GM12878 (cell line): ENCODE measurements at regions not wholly inside any gene's neighbourhood (a gene's known extent, or its start where the extent isn't known, plus 50 kb on each side); places are given as distances from the start of the nearest gene placed in this dataset.

Experiments
- ATAC-seq: fragments of 200-7000 bp; cut with Tn5 transposase; 3 replicates; pipeline ENCODE4 v1.9.1; 2020; ENCODE audit warnings: mild to moderate bottlenecking, moderate library complexity
- BruUV-seq: library from RNA; stranded (reverse); fragments of 400-500 nt; replicated peaks from 2 replicates; lab custom pipeline; 2021; lab: Mats Ljungman, UMichigan
- CTCF ChIA-PET: fragments of 300-600 bp; sonication (Branson Sonifier 250); formaldehyde crosslinking; extraction: SDS; loops from one replicate; lab custom pipeline; 2021; ENCODE audit warnings: inconsistent platforms; lab: Yijun Ruan, JAX
- POLR2A ChIA-PET: fragments of 350-600 bp; formaldehyde crosslinking; extraction: SDS; loops from one replicate; lab custom pipeline; 2021; ENCODE audit warnings: inconsistent platforms; lab: Charles Lee
- RAD21 ChIA-PET: fragments of 300-600 bp; sonication (Branson Sonifier 250); formaldehyde crosslinking; loops from one replicate; lab custom pipeline; 2023; ENCODE audit warnings: antibody characterized with exemption; ENCODE audit not compliant: unreplicated experiment; lab: Charles Lee
- SMC1A ChIA-PET: fragments of 300-600 bp; sonication (Branson Sonifier 250); formaldehyde crosslinking; loops from one replicate; lab custom pipeline; 2023; ENCODE audit not compliant: unreplicated experiment, uncharacterized antibody; lab: Charles Lee
- DNase-seq: peaks from one replicate; pipeline ENCODE4 v3.0.0-alpha.2; 2011; ENCODE audit warnings: low read depth, low spot score
- FAIRE-seq: peaks from 3 replicates; lab custom pipeline; 2011; peaks lifted over from hg19 to GRCh38; lab: Jason Lieb, UNC
- H2AFZ ChIP-seq: 2 replicates; pipeline ENCODE4 v1.6.0; 2011; ENCODE audit warnings: low read depth, low read length, control low read depth; ENCODE audit not compliant: control insufficient read depth
- H3K27ac ChIP-seq: 2 replicates; pipeline ENCODE4 v1.5.1; 2011; ENCODE audit warnings: control low read depth; ENCODE audit not compliant: control insufficient read depth, insufficient read depth
- H3K27me3 ChIP-seq, 2 experiments: replicated peaks in 1 of 2; 2 replicates each; pipeline versions ENCODE4 v1.6.0 to v1.6.1; 2011; ENCODE audit warnings: low read length in 1 of 2; ENCODE audit not compliant: control insufficient read depth in 2 of 2, insufficient read depth in 2 of 2
- H3K36me3 ChIP-seq, 2 experiments: 2 replicates each; pipeline ENCODE4 v1.5.1; 2011; ENCODE audit warnings: low read length in 1 of 2; ENCODE audit not compliant: control insufficient read depth in 2 of 2, insufficient read depth in 2 of 2
- H3K4me1 ChIP-seq: 2 replicates; pipeline ENCODE4 v1.6.1; 2011; ENCODE audit warnings: mild to moderate bottlenecking, low read length, moderate library complexity, mixed read lengths; ENCODE audit not compliant: control insufficient read depth, insufficient read depth
- H3K4me2 ChIP-seq: 2 replicates; pipeline ENCODE4 v1.6.0; 2011; ENCODE audit warnings: control low read depth; ENCODE audit not compliant: control insufficient read depth, insufficient read depth
- H3K4me3 ChIP-seq: fragments of 200-600 bp; sonication (generic); 2 replicates; pipeline ENCODE4 v1.5.1; 2016
- H3K79me2 ChIP-seq: 2 replicates; pipeline ENCODE4 v1.6.0; 2011; ENCODE audit warnings: low read length; ENCODE audit not compliant: control insufficient read depth, insufficient read depth
- H3K9ac ChIP-seq: 2 replicates; pipeline ENCODE4 v1.8.0; 2011; ENCODE audit warnings: low read length, control low read depth, mixed read lengths; ENCODE audit not compliant: control insufficient read depth, insufficient read depth
- H3K9me3 ChIP-seq: replicated peaks from 3 replicates; pipeline ENCODE4 v1.5.1; 2011; ENCODE audit warnings: mild to moderate bottlenecking, low read length; ENCODE audit not compliant: control insufficient read depth, insufficient read depth
- H4K20me1 ChIP-seq: 2 replicates; pipeline ENCODE4 v1.6.0; 2011; ENCODE audit not compliant: control insufficient read depth, insufficient read depth
- CHD2 ChIP-seq: IDR thresholded peaks from 2 replicates; pipeline ENCODE4 v1.6.1; 2011; ENCODE audit warnings: low read depth, low read length, improper control_type of control experiment, borderline replicate concordance
- EED ChIP-seq: sonication (generic); IDR thresholded peaks from 2 replicates; pipeline ENCODE4 v1.6.1; 2016; ENCODE audit warnings: antibody characterized with exemption, low read depth
- ETV6 ChIP-seq, 2 experiments: fragments of 450-650 bp in 1 of 2; IDR thresholded peaks in 1 of 2; conservative IDR thresholded peaks in 1 of 2; 2 replicates each; pipeline ENCODE4 v1.6.1; 2014; ENCODE audit warnings: antibody characterized with exemption in 1 of 2, borderline replicate concordance in 1 of 2, low read depth in 1 of 2, mild to moderate bottlenecking in 1 of 2, moderate library complexity in 1 of 2
- IKZF1 ChIP-seq: fragments of 450-650 bp; conservative IDR thresholded peaks from 2 replicates; pipeline ENCODE4 v1.6.1; 2017; ENCODE audit warnings: antibody characterized with exemption, mild to moderate bottlenecking
- RCOR1 ChIP-seq: conservative IDR thresholded peaks from 2 replicates; pipeline ENCODE4 v1.6.1; 2012; ENCODE audit warnings: low read depth, low read length, improper control_type of control experiment
- ZBTB11 ChIP-seq: fragments of 450-650 bp; formaldehyde crosslinking; IDR thresholded peaks from 2 replicates; pipeline ENCODE4 v1.5.0; 2022; ENCODE audit warnings: mild to moderate bottlenecking, missing genetic modification characterization
- ZSCAN29 ChIP-seq: fragments of 450-650 bp; IDR thresholded peaks from 2 replicates; pipeline ENCODE4 v1.6.1; 2017; ENCODE audit warnings: mild to moderate bottlenecking, moderate library complexity
- WGBS: methylation state at CpG from one replicate; pipeline ENCODE4 v1.1.6; 2016; ENCODE audit warnings: low lambda C conversion rate; ENCODE audit not compliant: insufficient replicate concordance, insufficient coverage; ENCODE audit errors: missing lambda C conversion rate; 5-methylcytosine and 5-hydroxymethylcytosine counted together
- in situ Hi-C: fragments of 300-500 bp; cut with MboI; formaldehyde crosslinking; loops from 9 replicates; pipeline ENCODE4 v1.14.3; 2018; ENCODE audit warnings: mixed read lengths
- intact Hi-C: fragments of 100-400 bp; cut with micrococcal nuclease; formaldehyde crosslinking; loops from one replicate; pipeline ENCODE4 v1.14.2; 2022; ENCODE audit not compliant: unreplicated experiment

GRCh38 chr20:53748176-53748575 lies 154.5 kb upstream of the ZNF217 start:
- DNase-seq: no peak
- H3K9ac ChIP-seq: no peak overlapping the region
- in situ Hi-C loops: loop anchor here (25.0 kb wide), 1 partner anchor 1561 kb away; the partner anchor contains the start of gene ZFP64
- no peaks in the 10 kb centered on the region for H4K20me1 ChIP-seq
- H3K4me2 ChIP-seq: no peak overlapping the region
- no peak for TF ChIP-seq CHD2
- no peak for TF ChIP-seq RCOR1
- TF ChIP-seq ZBTB11 (CRISPR knock-in tag): no peak
- TF ChIP-seq ETV6 (conservative IDR thresholded peaks at IDR 0.05 in 1 of 2, IDR thresholded peaks at IDR 0.05 in 1 of 2; ENCODE audit: borderline replicate concordance in 1 of 2, low read depth in 1 of 2): peak in 1 of 2 experiments; percentile 98; a peak in 2 of 4 replicates
- no peak for TF ChIP-seq IKZF1
- TF ChIP-seq ZSCAN29: no peak
- no peak for TF ChIP-seq EED
- no peaks in the 10 kb centered on the region for H3K36me3 ChIP-seq
- H2AFZ ChIP-seq: no peak overlapping the region
- POLR2A ChIA-PET: interaction anchor here (1.0 to 4.2 kb wide), 5 partner anchors 10 to 160 kb away, joined by 3 to 49 read pairs (median 4); no protein-coding TSS in a partner anchor
- BruUV-seq: no TSS peak
- no peaks in the 10 kb centered on the region for H3K27me3 ChIP-seq
- no peak for FAIRE-seq
- no peak for ATAC-seq
- no peaks in the 10 kb centered on the region; the same call in 2 of the 3 replicates for H3K9me3 ChIP-seq
- CTCF ChIA-PET: interaction anchor here (1.0 to 4.4 kb wide), 6 partner anchors 10 to 191 kb away, joined by 3 to 47 read pairs (median 8); no protein-coding TSS in a partner anchor
- SMC1A ChIA-PET: interaction anchor here (0.7 to 12.5 kb wide), 16 partner anchors 12 to 177 kb away, joined by 3 to 290 read pairs (median 6); no protein-coding TSS in a partner anchor
- RAD21 ChIA-PET: interaction anchor here (1.1 to 4.4 kb wide), 11 partner anchors 9 to 185 kb away, joined by 3 to 37 read pairs (median 10); no protein-coding TSS in a partner anchor
- H3K4me1 ChIP-seq: peaks cover 45% of the 10 kb centered on the region
- no peaks in the 10 kb centered on the region for H3K79me2 ChIP-seq
- H3K4me3 ChIP-seq: no peak overlapping the region
- intact Hi-C loops: no loop called here
- 94% methylated on average over 2 of the region's 2 CpGs for WGBS
- H3K27ac ChIP-seq: no peak overlapping the region
